DOHH2 (cell line): ENCODE measurements at regions not wholly inside any gene's neighbourhood (a gene's known extent, or its start where the extent isn't known, plus 50 kb on each side); places are given as distances from the start of the nearest gene placed in this dataset.

Source experiments
- H3F3A ChIP-seq: fragments of 200-600 bp; sonication (generic), shearing (Covaris generic); 2 replicates; pipeline ENCODE4 v1.6.0; 2016; ENCODE audit warnings: antibody characterized with exemption, mild to moderate bottlenecking; ENCODE audit not compliant: control insufficient read depth, insufficient read depth
- H3K27ac ChIP-seq: fragments of 200-600 bp; sonication (generic); 2 replicates; pipeline ENCODE4 v1.5.1; 2014; ENCODE audit warnings: low read depth, mild to moderate bottlenecking, low read length, moderate library complexity
- H3K27me3 ChIP-seq: fragments of 200-600 bp; sonication (generic); 2 replicates; pipeline ENCODE4 v1.6.1; 2014; ENCODE audit warnings: mild to moderate bottlenecking, low read length, mixed read lengths; ENCODE audit not compliant: control insufficient read depth
- H3K36me3 ChIP-seq: fragments of 200-600 bp; sonication (generic); 2 replicates; pipeline ENCODE4 v1.6.1; 2014; ENCODE audit warnings: mild to moderate bottlenecking, low read length, moderate library complexity, mixed read lengths; ENCODE audit not compliant: control insufficient read depth
- H3K4me1 ChIP-seq: fragments of 200-600 bp; sonication (generic); 2 replicates; pipeline ENCODE4 v1.6.1; 2014; ENCODE audit warnings: mild to moderate bottlenecking, low read length, mixed read lengths; ENCODE audit not compliant: control insufficient read depth
- H3K4me2 ChIP-seq: fragments of 200-600 bp; sonication (generic); 2 replicates; pipeline ENCODE4 v1.6.0; 2014; ENCODE audit warnings: mild to moderate bottlenecking, low read length, moderate library complexity
- H3K4me3 ChIP-seq: fragments of 200-600 bp; sonication (generic); 2 replicates; pipeline ENCODE4 v1.5.1; 2014; ENCODE audit warnings: mild to moderate bottlenecking, low read length, mixed read lengths
- H3K79me2 ChIP-seq: fragments of 200-600 bp; sonication (generic); 2 replicates; pipeline ENCODE4 v1.6.1; 2014; ENCODE audit warnings: mild to moderate bottlenecking, low read length, mixed read lengths; ENCODE audit not compliant: control insufficient read depth
- H3K9me2 ChIP-seq: fragments of 200-600 bp; sonication (generic); replicated peaks from 2 replicates; pipeline ENCODE4 v1.6.1; 2014; ENCODE audit warnings: mild to moderate bottlenecking, low read length, mixed read lengths; ENCODE audit not compliant: control insufficient read depth
- H3K9me3 ChIP-seq: fragments of 200-600 bp; sonication (generic); 2 replicates; pipeline ENCODE4 v1.6.1; 2014; ENCODE audit warnings: antibody characterized with exemption, low read length, mixed read lengths; ENCODE audit not compliant: control insufficient read depth, insufficient read depth
- H4K20me1 ChIP-seq: fragments of 200-600 bp; sonication (generic); 2 replicates; pipeline ENCODE4 v1.6.0; 2014; ENCODE audit warnings: low read depth, mild to moderate bottlenecking, antibody characterized with exemption, low read length, moderate library complexity; ENCODE audit not compliant: control insufficient read depth, insufficient read depth
- EZH2phosphoT487 ChIP-seq: fragments of 200-600 bp; sonication (generic); IDR thresholded peaks from 2 replicates; pipeline ENCODE4 v1.6.1; 2017; ENCODE audit warnings: borderline replicate concordance, mild to moderate bottlenecking, antibody characterized with exemption, low read length, moderate library complexity, mixed read lengths
- TF ChIP-seq, protein P1 (sequence below): fragments of 200-600 bp; sonication (generic); IDR thresholded peaks from one replicate; pipeline ENCODE4 v1.5.1; 2014; ENCODE audit warnings: antibody characterized with exemption, mild to moderate bottlenecking, low read depth, low read length; ENCODE audit not compliant: poor library complexity, severe bottlenecking

DNA sequence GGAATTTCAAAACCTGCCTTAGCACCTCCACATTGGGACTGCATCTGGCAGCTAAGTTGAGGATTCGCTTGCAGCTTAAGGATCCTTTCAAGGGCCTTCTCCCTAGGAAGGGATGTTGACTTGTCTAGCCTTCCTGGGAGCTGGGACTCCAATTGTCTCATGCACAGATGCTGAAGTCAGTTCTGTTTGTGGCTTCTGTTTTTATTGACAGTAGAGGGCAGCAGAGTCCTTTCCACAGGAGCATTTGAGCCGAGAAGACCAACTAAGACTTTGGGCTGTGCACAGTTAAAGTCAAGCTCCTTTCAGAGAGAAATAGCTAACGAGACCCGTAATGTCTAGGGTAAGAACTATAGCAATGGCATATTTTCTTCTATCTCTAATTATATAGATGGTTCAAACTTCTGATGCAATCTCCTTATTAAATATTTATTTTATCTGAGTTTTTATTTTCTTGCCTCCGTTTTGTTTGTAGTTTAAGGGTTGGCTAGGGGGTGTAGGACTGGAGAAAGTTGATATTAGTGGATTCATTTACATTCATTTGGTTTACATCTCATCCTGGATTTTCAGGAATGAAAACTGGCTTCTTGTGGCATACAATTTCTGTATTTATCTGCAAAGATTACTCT is 59.7 kb upstream of the KBTBD8 start:
- TF ChIP-seq, protein P1, sequence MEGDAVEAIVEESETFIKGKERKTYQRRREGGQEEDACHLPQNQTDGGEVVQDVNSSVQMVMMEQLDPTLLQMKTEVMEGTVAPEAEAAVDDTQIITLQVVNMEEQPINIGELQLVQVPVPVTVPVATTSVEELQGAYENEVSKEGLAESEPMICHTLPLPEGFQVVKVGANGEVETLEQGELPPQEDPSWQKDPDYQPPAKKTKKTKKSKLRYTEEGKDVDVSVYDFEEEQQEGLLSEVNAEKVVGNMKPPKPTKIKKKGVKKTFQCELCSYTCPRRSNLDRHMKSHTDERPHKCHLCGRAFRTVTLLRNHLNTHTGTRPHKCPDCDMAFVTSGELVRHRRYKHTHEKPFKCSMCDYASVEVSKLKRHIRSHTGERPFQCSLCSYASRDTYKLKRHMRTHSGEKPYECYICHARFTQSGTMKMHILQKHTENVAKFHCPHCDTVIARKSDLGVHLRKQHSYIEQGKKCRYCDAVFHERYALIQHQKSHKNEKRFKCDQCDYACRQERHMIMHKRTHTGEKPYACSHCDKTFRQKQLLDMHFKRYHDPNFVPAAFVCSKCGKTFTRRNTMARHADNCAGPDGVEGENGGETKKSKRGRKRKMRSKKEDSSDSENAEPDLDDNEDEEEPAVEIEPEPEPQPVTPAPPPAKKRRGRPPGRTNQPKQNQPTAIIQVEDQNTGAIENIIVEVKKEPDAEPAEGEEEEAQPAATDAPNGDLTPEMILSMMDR, result peak; percentile 74
- TF ChIP-seq EZH2phosphoT487, result no peak
- Histone ChIP-seq H3K4me1 (peaks cover 5% of the 10 kb centered on the region), H3K9me3 (no peaks in the 10 kb centered on the region), H3K27me3 (no peaks in the 10 kb centered on the region; the same call in 1 of the 2 replicates), H3K9me2 (no peaks in the 10 kb centered on the region), H3K4me3 (no peak overlapping the region), H3F3A (no peaks in the 10 kb centered on the region), H3K36me3 (no peaks in the 10 kb centered on the region), H3K27ac (no peak overlapping the region), H3K79me2 (no peaks in the 10 kb centered on the region), H4K20me1 (no peaks in the 10 kb centered on the region), H3K4me2 (no peak overlapping the region)

DNA sequence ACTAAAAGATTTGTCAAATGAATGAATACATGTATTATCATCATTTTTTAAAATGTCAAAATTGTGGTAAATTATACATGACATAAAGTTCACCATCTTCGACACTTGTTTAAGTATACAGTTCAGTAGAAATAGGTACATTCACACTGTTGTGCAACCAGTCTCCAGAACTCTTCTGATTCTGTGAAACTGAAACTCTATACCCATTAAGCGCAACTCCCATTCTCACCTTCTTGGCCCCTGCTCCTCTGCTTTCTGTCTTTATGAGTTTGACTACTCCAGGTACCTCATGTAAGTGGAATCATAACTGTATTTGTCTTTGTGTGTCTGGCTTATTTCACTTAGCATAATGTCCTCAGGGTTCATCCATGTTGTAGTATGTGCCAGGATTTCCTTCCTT is 50.1 kb upstream of the KBTBD8 start:
- no peak overlapping the region for H3K27ac ChIP-seq
- H3K36me3 ChIP-seq, result no peaks in the 10 kb centered on the region
- H4K20me1 ChIP-seq, result no peaks in the 10 kb centered on the region
- TF ChIP-seq, protein P1, result no peak
- TF ChIP-seq EZH2phosphoT487, result no peak
- no peak overlapping the region for H3K4me3 ChIP-seq
- H3K9me3 ChIP-seq, result no peaks in the 10 kb centered on the region
- H3K4me2 ChIP-seq, result no peak overlapping the region
- no peaks in the 10 kb centered on the region for H3K27me3 ChIP-seq
- no peaks in the 10 kb centered on the region for H3K9me2 ChIP-seq
- H3K79me2 ChIP-seq, result no peaks in the 10 kb centered on the region
- no peaks in the 10 kb centered on the region for H3K4me1 ChIP-seq
- H3F3A ChIP-seq, result no peaks in the 10 kb centered on the region
